T-helper 1 cell treated with Interleukin-12 subunit alpha and Interleukin-12 subunit beta and Interleukin-4 antibody, amounts not matched to agents 30 μg/mL and 1 μg/mL, for 36 hours (primary cell): ENCODE measurements at regions not wholly inside any gene's neighbourhood (a gene's known extent, or its start where the extent isn't known, plus 50 kb on each side); places are given as distances from the start of the nearest gene placed in this dataset.

Experiments
- H3K27ac Mint-ChIP-seq: one replicate; pipeline ENCODE4 v1.8.0; 2021; ENCODE audit warnings: mild to moderate bottlenecking, mixed read lengths
- H3K27me3 Mint-ChIP-seq: one replicate; pipeline ENCODE4 v1.8.0; 2021; ENCODE audit warnings: low read depth, mixed read lengths
- H3K36me3 Mint-ChIP-seq: one replicate; pipeline ENCODE4 v1.8.0; 2021; ENCODE audit warnings: low read depth, mixed read lengths
- H3K4me1 Mint-ChIP-seq: one replicate; pipeline ENCODE4 v1.8.0; 2021; ENCODE audit warnings: low read depth, mixed read lengths
- H3K4me3 Mint-ChIP-seq: one replicate; pipeline ENCODE4 v1.8.0; 2021; ENCODE audit warnings: mild to moderate bottlenecking, moderate library complexity, mixed read lengths
- H3K9me3 Mint-ChIP-seq: one replicate; pipeline ENCODE4 v1.8.0; 2021; ENCODE audit warnings: mixed read lengths

GRCh38 chr5:164065266-164065665 lies 559.8 kb downstream of the MAT2B start:
- Mint-ChIP-seq H3K9me3 (no peaks in the 10 kb centered on the region), H3K27ac (no peak overlapping the region), H3K4me1 (no peaks in the 10 kb centered on the region), H3K36me3 (no peaks in the 10 kb centered on the region), H3K4me3 (no peak overlapping the region), H3K27me3 (no peaks in the 10 kb centered on the region)

GRCh38 chr5:164071671-164072070 lies 566.3 kb downstream of the MAT2B start:
- Mint-ChIP-seq H3K9me3 (no peaks in the 10 kb centered on the region), H3K27ac (no peak overlapping the region), H3K4me3 (no peak overlapping the region), H3K4me1 (no peaks in the 10 kb centered on the region), H3K36me3 (no peaks in the 10 kb centered on the region), H3K27me3 (no peaks in the 10 kb centered on the region)

- H3K27ac Mint-ChIP-seq: no peak overlapping the region
- H3K27me3 Mint-ChIP-seq: no peaks in the 10 kb centered on the region
- no peak overlapping the region for H3K4me3 Mint-ChIP-seq
- H3K4me1 Mint-ChIP-seq: no peaks in the 10 kb centered on the region
- no peaks in the 10 kb centered on the region for H3K9me3 Mint-ChIP-seq
- no peaks in the 10 kb centered on the region for H3K36me3 Mint-ChIP-seq
Observed at GRCh38 chr5:164073081-164073480, 567.7 kb downstream of the MAT2B start.

GRCh38 chr5:164076556-164076955 lies 571.1 kb downstream of the MAT2B start:
- H3K36me3 Mint-ChIP-seq: no peaks in the 10 kb centered on the region

GRCh38 chr5:164090358-164090757 lies 584.9 kb downstream of the MAT2B start:
- Mint-ChIP-seq H3K27ac (no peak overlapping the region), H3K4me3 (no peak overlapping the region), H3K27me3 (no peaks in the 10 kb centered on the region), H3K36me3 (no peaks in the 10 kb centered on the region), H3K4me1 (no peaks in the 10 kb centered on the region), H3K9me3 (no peaks in the 10 kb centered on the region)

More at GRCh38 chr5:164076556-164076955, 571.1 kb downstream of the MAT2B start:
- Mint-ChIP-seq H3K27ac (no peak overlapping the region), H3K4me1 (no peaks in the 10 kb centered on the region), H3K4me3 (no peak overlapping the region), H3K9me3 (no peaks in the 10 kb centered on the region), H3K27me3 (no peaks in the 10 kb centered on the region)

GRCh38 chr5:164091836-164092235 lies 586.4 kb downstream of the MAT2B start:
- no peaks in the 10 kb centered on the region for H3K4me1 Mint-ChIP-seq

GRCh38 chr5:164094291-164094690 lies 588.9 kb downstream of the MAT2B start:
- Mint-ChIP-seq H3K27ac (no peak overlapping the region), H3K27me3 (no peaks in the 10 kb centered on the region), H3K36me3 (no peaks in the 10 kb centered on the region), H3K4me3 (no peak overlapping the region), H3K9me3 (no peaks in the 10 kb centered on the region), H3K4me1 (no peaks in the 10 kb centered on the region)

More at GRCh38 chr5:164091836-164092235, 586.4 kb downstream of the MAT2B start:
- Mint-ChIP-seq H3K27ac (no peak overlapping the region), H3K4me3 (no peak overlapping the region), H3K27me3 (no peaks in the 10 kb centered on the region), H3K9me3 (no peaks in the 10 kb centered on the region), H3K36me3 (no peaks in the 10 kb centered on the region)

GRCh38 chr5:164097749-164098148 lies 592.3 kb downstream of the MAT2B start:
- Mint-ChIP-seq H3K36me3 (no peaks in the 10 kb centered on the region), H3K4me3 (no peak overlapping the region), H3K27ac (no peak overlapping the region), H3K4me1 (no peaks in the 10 kb centered on the region), H3K27me3 (no peaks in the 10 kb centered on the region), H3K9me3 (no peaks in the 10 kb centered on the region)

GRCh38 chr5:164098531-164098930 lies 593.1 kb downstream of the MAT2B start:
- Mint-ChIP-seq H3K4me1 (no peaks in the 10 kb centered on the region), H3K27me3 (no peaks in the 10 kb centered on the region), H3K36me3 (no peaks in the 10 kb centered on the region), H3K27ac (no peak overlapping the region), H3K9me3 (peaks cover 5% of the 10 kb centered on the region), H3K4me3 (no peak overlapping the region)

GRCh38 chr5:164098979-164099378 lies 593.6 kb downstream of the MAT2B start:
- H3K27ac Mint-ChIP-seq: no peak overlapping the region

GRCh38 chr5:164115420-164115819 lies 610.0 kb downstream of the MAT2B start:
- Mint-ChIP-seq H3K27ac (no peak overlapping the region), H3K27me3 (no peaks in the 10 kb centered on the region), H3K36me3 (no peaks in the 10 kb centered on the region), H3K4me3 (no peak overlapping the region), H3K9me3 (peaks cover 13% of the 10 kb centered on the region), H3K4me1 (peaks cover 1% of the 10 kb centered on the region)

More at GRCh38 chr5:164098979-164099378, 593.6 kb downstream of the MAT2B start:
- no peaks in the 10 kb centered on the region for H3K36me3 Mint-ChIP-seq
- no peaks in the 10 kb centered on the region for H3K4me1 Mint-ChIP-seq
- peaks cover 5% of the 10 kb centered on the region for H3K9me3 Mint-ChIP-seq
- H3K27me3 Mint-ChIP-seq: no peaks in the 10 kb centered on the region
- no peak overlapping the region for H3K4me3 Mint-ChIP-seq

- Mint-ChIP-seq H3K27ac (peak overlapping the region; percentile 55), H3K4me1 (peaks cover 1% of the 10 kb centered on the region), H3K4me3 (no peak overlapping the region), H3K36me3 (no peaks in the 10 kb centered on the region), H3K9me3 (peaks cover 10% of the 10 kb centered on the region), H3K27me3 (no peaks in the 10 kb centered on the region)
Observed at GRCh38 chr5:164119806-164120447, 614.5 kb downstream of the MAT2B start.

- Mint-ChIP-seq H3K36me3 (no peaks in the 10 kb centered on the region), H3K4me3 (no peak overlapping the region), H3K27me3 (no peaks in the 10 kb centered on the region), H3K9me3 (peaks cover 31% of the 10 kb centered on the region), H3K4me1 (no peaks in the 10 kb centered on the region), H3K27ac (no peak overlapping the region)
Observed at GRCh38 chr5:164127527-164127926, 622.1 kb downstream of the MAT2B start.

- Mint-ChIP-seq H3K9me3 (peaks cover 27% of the 10 kb centered on the region), H3K4me1 (no peaks in the 10 kb centered on the region)
Observed at GRCh38 chr5:164132358-164132757, 626.9 kb downstream of the MAT2B start.

GRCh38 chr5:164137095-164137494 lies 631.7 kb downstream of the MAT2B start:
- H3K27ac Mint-ChIP-seq: no peak overlapping the region
- no peak overlapping the region for H3K4me3 Mint-ChIP-seq
- no peaks in the 10 kb centered on the region for H3K27me3 Mint-ChIP-seq
- H3K9me3 Mint-ChIP-seq: peaks cover 3% of the 10 kb centered on the region
- H3K36me3 Mint-ChIP-seq: no peaks in the 10 kb centered on the region
- H3K4me1 Mint-ChIP-seq: no peaks in the 10 kb centered on the region

More at GRCh38 chr5:164132358-164132757, 626.9 kb downstream of the MAT2B start:
- Mint-ChIP-seq H3K4me3 (no peak overlapping the region), H3K27ac (no peak overlapping the region), H3K27me3 (no peaks in the 10 kb centered on the region), H3K36me3 (no peaks in the 10 kb centered on the region)

GRCh38 chr5:164139423-164139822 lies 634.0 kb downstream of the MAT2B start:
- Mint-ChIP-seq H3K27me3 (no peaks in the 10 kb centered on the region), H3K27ac (no peak overlapping the region), H3K9me3 (peaks cover 3% of the 10 kb centered on the region)

More at GRCh38 chr5:164139423-164139822, 634.0 kb downstream of the MAT2B start:
- H3K4me3 Mint-ChIP-seq: no peak overlapping the region
- H3K36me3 Mint-ChIP-seq: no peaks in the 10 kb centered on the region
- no peaks in the 10 kb centered on the region for H3K4me1 Mint-ChIP-seq
